GM12878 (cell line): ENCODE measurements at regions not wholly inside any gene's neighbourhood (a gene's known extent, or its start where the extent isn't known, plus 50 kb on each side); places are given as distances from the start of the nearest gene placed in this dataset.

Experiments
- CHD2 ChIP-seq: IDR thresholded peaks from 2 replicates; pipeline ENCODE4 v1.6.1; 2011; ENCODE audit warnings: low read depth, low read length, improper control_type of control experiment, borderline replicate concordance
- TF ChIP-seq, protein P1 (sequence below), 3 experiments: IDR thresholded peaks in 2 of 3; conservative IDR thresholded peaks in 1 of 3; 2 replicates each; pipeline ENCODE4 v1.5.1; 2011; ENCODE audit warnings: low read depth in 3 of 3, low read length in 3 of 3, mild to moderate bottlenecking in 3 of 3, control low read depth in 2 of 3, moderate library complexity in 2 of 3, inconsistent platforms in 1 of 3, mixed read lengths in 1 of 3; ENCODE audit not compliant: control insufficient read depth in 2 of 3, insufficient read depth in 1 of 3; ENCODE audit errors: extremely low read depth in 1 of 3

DNA sequence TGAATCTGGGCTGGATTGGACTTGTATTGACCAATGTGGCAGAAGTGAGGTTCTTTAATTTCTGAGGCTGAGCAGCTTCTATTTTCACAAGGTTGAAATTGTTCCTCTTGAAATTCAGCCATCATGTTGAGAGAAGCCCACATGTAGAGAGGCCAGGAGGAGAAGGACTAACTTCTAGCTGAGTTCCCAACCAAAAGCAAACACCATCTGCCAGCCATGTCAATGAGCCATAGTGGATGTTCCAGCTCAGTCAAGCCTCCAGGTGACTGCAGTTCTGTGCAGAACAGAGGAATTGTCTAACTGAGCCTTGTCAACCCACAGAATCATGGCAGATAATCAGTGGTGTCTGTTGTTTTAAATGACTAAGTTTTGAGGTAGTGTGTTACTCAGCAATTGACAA lies 110.6 kb upstream of the ACVR1 start:
- no peak for TF ChIP-seq CHD2
- TF ChIP-seq, protein P1, sequence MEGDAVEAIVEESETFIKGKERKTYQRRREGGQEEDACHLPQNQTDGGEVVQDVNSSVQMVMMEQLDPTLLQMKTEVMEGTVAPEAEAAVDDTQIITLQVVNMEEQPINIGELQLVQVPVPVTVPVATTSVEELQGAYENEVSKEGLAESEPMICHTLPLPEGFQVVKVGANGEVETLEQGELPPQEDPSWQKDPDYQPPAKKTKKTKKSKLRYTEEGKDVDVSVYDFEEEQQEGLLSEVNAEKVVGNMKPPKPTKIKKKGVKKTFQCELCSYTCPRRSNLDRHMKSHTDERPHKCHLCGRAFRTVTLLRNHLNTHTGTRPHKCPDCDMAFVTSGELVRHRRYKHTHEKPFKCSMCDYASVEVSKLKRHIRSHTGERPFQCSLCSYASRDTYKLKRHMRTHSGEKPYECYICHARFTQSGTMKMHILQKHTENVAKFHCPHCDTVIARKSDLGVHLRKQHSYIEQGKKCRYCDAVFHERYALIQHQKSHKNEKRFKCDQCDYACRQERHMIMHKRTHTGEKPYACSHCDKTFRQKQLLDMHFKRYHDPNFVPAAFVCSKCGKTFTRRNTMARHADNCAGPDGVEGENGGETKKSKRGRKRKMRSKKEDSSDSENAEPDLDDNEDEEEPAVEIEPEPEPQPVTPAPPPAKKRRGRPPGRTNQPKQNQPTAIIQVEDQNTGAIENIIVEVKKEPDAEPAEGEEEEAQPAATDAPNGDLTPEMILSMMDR (IDR thresholded peaks at IDR 0.05 in 2 of 3, conservative IDR thresholded peaks at IDR 0.05 in 1 of 3; ENCODE audit: control insufficient read depth in 2 of 3, extremely low read depth in 1 of 3, insufficient read depth in 1 of 3, low read depth in 3 of 3, low read length in 3 of 3), result no peak
